Panc1 (cell line): ENCODE measurements at regions not wholly inside any gene's neighbourhood (a gene's known extent, or its start where the extent isn't known, plus 50 kb on each side); places are given as distances from the start of the nearest gene placed in this dataset.

Experiments used
- ATAC-seq: fragments of 200-7000 bp; cut with Tn5 transposase; 2 replicates; pipeline ENCODE4 v1.9.1; 2020; ENCODE audit warnings: mild to moderate bottlenecking, moderate library complexity
- BruUV-seq: library from RNA; stranded (reverse); fragments of 400-500 nt; replicated peaks from 2 replicates; lab custom pipeline; 2021; lab: Mats Ljungman, UMichigan
- CTCF ChIA-PET: fragments of 300-600 bp; sonication (Branson Sonifier 250); formaldehyde crosslinking; loops from one replicate; lab custom pipeline; 2022; ENCODE audit warnings: antibody characterized with exemption; lab: Charles Lee
- POLR2A ChIA-PET: fragments of 300-600 bp; sonication (Branson Sonifier 250); formaldehyde crosslinking; loops from one replicate; lab custom pipeline; 2022; ENCODE audit warnings: antibody characterized with exemption; lab: Charles Lee
- DNase-seq: peaks from one replicate; pipeline ENCODE4 v3.0.0-alpha.2; 2010; ENCODE audit warnings: low read depth, low spot score
- H3K27ac ChIP-seq: 2 replicates; pipeline ENCODE4 v1.5.1; 2011; ENCODE audit warnings: mild to moderate bottlenecking, low read length, inconsistent platforms
- H3K27me3 ChIP-seq: fragments of 200-500 bp; sonication (Bioruptor generic); 2 replicates; pipeline ENCODE4 v1.6.0; 2014; ENCODE audit warnings: low read length, inconsistent platforms; ENCODE audit not compliant: control insufficient read depth, insufficient read depth
- H3K36me3 ChIP-seq: fragments of 200-500 bp; sonication (Bioruptor generic); 2 replicates; pipeline ENCODE4 v1.5.1; 2014; ENCODE audit warnings: inconsistent platforms, mild to moderate bottlenecking, low read length, moderate library complexity; ENCODE audit not compliant: control insufficient read depth, insufficient read depth
- H3K4me1 ChIP-seq: 2 replicates; pipeline ENCODE4 v1.5.1; 2011; ENCODE audit warnings: inconsistent platforms, mild to moderate bottlenecking, low read length, moderate library complexity; ENCODE audit not compliant: control insufficient read depth, insufficient read depth
- H3K4me3 ChIP-seq, 2 experiments: 2 replicates each; pipeline ENCODE4 v1.5.1; 2011 to 2012; ENCODE audit warnings: low read depth in 2 of 2, low read length in 2 of 2, mild to moderate bottlenecking in 2 of 2, inconsistent platforms in 1 of 2, moderate library complexity in 1 of 2
- H3K9me3 ChIP-seq: fragments of 200-500 bp; sonication (Bioruptor generic); 2 replicates; pipeline ENCODE4 v1.5.1; 2014; ENCODE audit warnings: low read depth, mild to moderate bottlenecking, inconsistent platforms, low read length, moderate library complexity; ENCODE audit not compliant: control insufficient read depth, insufficient read depth
- CTCF ChIP-seq: fragments of 450-650 bp; IDR thresholded peaks from 2 replicates; pipeline ENCODE4 v1.5.1; 2017; ENCODE audit warnings: mild to moderate bottlenecking
- REST ChIP-seq, 2 experiments: IDR thresholded peaks; 2 replicates each; pipeline ENCODE4 v1.6.1; 2011 to 2012; ENCODE audit warnings: low read depth in 2 of 2, control low read depth in 1 of 2, low read length in 1 of 2, mild to moderate bottlenecking in 1 of 2, moderate library complexity in 1 of 2; ENCODE audit not compliant: insufficient read depth in 1 of 2
- TCF7L2 ChIP-seq: IDR thresholded peaks from 2 replicates; pipeline ENCODE4 v1.6.1; 2011; ENCODE audit warnings: mild to moderate bottlenecking, low read depth, low read length, inconsistent platforms
- in situ Hi-C: cut with HindIII; loops from 2 replicates; pipeline ENCODE4 v1.10.0; 2016; ENCODE audit warnings: low sequenced_read_pairs, low pct_unique_long_range_greater_than_20kb
- intact Hi-C: fragments of 100-400 bp; cut with micrococcal nuclease; formaldehyde crosslinking; loops from one replicate; pipeline ENCODE4 v1.10.0; 2022; ENCODE audit not compliant: unreplicated experiment

- no peak for DNase-seq
- TF ChIP-seq CTCF (no peak), REST (IDR thresholded peaks at IDR 0.05; ENCODE audit: insufficient read depth in 1 of 2, low read depth in 2 of 2, low read length in 1 of 2) (peak in 1 of 2 experiments; percentile 61; a peak in 2 of 4 replicates)
- Histone ChIP-seq H3K4me3 (no peak overlapping the region), H3K27me3 (no peaks in the 10 kb centered on the region), H3K4me1 (no peaks in the 10 kb centered on the region), H3K9me3 (no peaks in the 10 kb centered on the region), H3K27ac (no peak overlapping the region), H3K36me3 (no peaks in the 10 kb centered on the region)
- POLR2A ChIA-PET: no interaction called here
- no peak for ATAC-seq
- CTCF ChIA-PET: no interaction called here
- BruUV-seq: no TSS peak
- intact Hi-C loops (loop anchor here (10.0 kb wide), 1 partner anchor 689 kb away; no protein-coding TSS in a partner anchor), in situ Hi-C loops (no loop called here)
Measured at GRCh38 chr9:79123415-79123814, 448.4 kb upstream of the TLE4 start.

GRCh38 chr9:79127661-79128060 lies 444.1 kb upstream of the TLE4 start:
- TF ChIP-seq REST (IDR thresholded peaks at IDR 0.05; ENCODE audit: insufficient read depth in 1 of 2, low read depth in 2 of 2, low read length in 1 of 2) (no peak), TCF7L2 (no peak)
- BruUV-seq: no TSS peak
- intact Hi-C loops: loop anchor here (10.0 kb wide), 1 partner anchor 693 kb away; no protein-coding TSS in a partner anchor
- Histone ChIP-seq H3K27ac (no peak overlapping the region), H3K36me3 (no peaks in the 10 kb centered on the region), H3K27me3 (no peaks in the 10 kb centered on the region), H3K4me1 (no peaks in the 10 kb centered on the region), H3K4me3 (no peak overlapping the region), H3K9me3 (no peaks in the 10 kb centered on the region)
- in situ Hi-C loops: no loop called here
- no peak for ATAC-seq
- CTCF ChIA-PET: no interaction called here
- POLR2A ChIA-PET: no interaction called here
- no peak for DNase-seq
